Kidney tubule cell (primary cell): ENCODE measurements at regions not wholly inside any gene's neighbourhood (a gene's known extent, or its start where the extent isn't known, plus 50 kb on each side); places are given as distances from the start of the nearest gene placed in this dataset.
"Not testable (repeated sequence)": the region's sequence is repeated elsewhere in the genome, so short reads cannot be mapped to it uniquely, and the experiment has no call there.

Experiments
- DNase-seq: peaks from one replicate; pipeline ENCODE4 v3.0.0-alpha.2; 2018; ENCODE audit warnings: low spot score

DNA sequence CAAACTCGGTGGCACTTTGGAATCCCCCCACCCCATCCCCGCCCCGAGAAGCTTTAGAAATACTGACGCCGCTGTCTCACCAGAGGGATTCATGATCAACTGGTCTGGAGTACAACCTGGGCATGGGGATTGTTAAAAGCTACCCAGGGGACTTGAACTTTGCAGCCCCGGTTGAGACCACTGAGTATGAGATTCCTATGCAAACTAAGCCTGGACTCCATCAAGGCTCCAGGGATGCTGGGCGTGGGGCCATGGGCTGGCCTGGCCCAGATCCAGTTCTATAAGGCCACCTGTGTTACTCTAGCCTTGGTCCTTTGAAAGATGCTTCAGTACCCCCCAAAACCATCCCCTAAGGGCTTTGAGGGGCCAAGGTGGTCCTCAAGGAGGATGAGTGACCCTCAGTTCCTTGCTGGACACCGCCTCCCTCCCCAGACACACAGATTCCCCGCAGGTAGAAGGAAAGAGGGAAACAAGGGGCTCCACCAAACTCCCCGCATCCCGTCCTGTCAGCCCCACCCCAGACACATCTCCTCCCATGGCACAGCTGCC is 68.5 kb downstream of the MRPL36 start:
- DNase-seq, result no peak

DNA sequence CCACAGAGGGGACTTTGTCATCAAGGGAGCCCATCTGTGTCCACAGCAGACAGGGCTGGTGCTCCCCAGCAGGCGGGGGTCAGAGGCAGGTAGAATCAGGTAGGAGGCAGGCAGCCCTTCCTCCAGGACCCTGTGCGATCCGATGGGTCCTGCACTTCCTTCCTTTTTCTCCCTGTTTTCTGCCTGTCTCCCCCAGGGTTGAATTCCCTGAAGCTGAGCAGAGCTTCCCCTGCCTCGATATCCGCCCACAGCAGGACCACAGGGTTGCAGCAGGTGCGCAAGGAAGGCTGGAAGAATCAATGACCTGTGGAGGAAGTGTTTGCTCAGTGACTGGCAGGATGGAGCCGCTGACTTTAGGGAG is 69.2 kb downstream of the MRPL36 start:
- no peak for DNase-seq

DNA sequence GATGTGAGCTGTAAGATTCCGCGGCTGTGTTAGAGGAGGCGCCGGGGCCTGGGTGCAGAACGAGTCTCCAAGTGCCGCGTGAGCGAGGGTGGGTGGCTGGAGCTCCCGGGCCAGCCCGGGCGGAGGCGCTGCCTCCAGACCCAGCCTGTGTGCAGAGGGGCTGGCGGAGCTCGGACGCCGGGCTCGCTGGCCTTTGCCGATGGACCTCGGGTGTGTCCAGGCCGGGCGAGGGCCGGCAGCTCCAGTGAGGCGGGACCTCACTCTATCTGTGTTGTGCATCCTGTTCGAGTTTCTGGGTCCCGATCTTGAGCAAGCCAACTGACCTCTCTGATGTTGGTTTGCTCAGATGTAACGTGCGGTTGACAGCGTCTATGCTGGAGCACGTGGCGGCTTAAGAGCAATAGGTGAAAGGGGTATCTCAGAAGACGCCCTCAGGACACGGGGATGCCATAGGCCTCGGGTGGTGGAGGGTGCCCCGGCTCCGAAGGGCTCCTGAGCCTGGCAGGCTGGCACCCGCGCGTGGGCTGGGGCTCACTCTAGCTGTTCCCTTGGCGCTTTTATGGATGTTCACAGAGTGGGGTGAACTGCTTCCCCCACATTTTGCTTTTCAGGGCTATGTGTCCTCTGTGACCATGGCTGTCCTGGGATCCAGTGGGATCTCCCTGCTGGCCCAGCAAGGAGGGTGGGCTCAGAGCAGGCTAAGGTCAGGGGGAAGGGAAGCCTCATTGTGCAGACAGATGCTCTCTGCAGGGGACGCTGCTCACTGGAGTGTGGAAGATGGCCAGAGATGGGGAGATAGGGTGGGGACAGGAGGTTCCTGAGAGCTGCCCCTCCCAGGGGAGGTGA is 69.8 kb downstream of the MRPL36 start:
- no peak for DNase-seq

DNA sequence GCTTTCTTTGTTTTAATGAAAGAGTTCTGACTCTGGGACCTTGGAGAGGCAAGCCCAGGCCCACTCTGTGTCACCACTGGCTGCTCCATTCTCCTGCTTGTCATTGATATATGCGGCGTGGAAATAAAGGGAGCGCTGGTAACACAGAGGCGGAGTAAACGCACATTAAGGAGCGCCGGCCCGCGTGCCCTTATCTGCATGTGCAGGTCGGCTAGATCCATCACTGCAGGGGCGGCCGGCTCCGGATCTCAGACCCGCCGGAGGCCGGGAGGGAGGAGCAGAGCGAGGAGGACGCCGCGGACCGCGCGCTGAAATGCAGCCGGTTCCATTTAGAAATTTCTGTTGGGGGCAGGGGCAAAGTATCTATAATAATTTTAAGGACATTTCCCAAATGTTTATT is 70.8 kb downstream of the MRPL36 start:
- DNase-seq, result no peak

DNA sequence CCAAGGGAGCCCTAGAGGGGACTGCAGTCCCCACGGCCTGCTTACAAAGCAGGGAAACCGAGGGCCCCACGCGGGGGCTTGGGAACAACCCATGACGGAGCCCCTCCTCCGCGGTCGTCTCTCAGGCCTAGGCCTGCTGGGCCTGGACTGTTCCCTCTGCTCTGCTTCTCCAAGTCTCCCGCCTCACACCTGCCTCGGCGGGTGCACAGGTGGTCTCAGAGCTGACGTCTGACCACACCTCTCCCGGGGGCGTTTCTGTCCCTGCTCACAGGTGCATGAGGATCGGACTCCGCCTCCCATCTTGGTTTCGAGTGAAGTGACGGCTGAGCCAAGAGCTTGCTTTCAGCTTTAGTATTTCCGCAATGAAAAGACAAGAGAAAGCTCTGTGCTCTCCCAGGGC is 72.1 kb downstream of the MRPL36 start:
- DNase-seq, result no peak

DNA sequence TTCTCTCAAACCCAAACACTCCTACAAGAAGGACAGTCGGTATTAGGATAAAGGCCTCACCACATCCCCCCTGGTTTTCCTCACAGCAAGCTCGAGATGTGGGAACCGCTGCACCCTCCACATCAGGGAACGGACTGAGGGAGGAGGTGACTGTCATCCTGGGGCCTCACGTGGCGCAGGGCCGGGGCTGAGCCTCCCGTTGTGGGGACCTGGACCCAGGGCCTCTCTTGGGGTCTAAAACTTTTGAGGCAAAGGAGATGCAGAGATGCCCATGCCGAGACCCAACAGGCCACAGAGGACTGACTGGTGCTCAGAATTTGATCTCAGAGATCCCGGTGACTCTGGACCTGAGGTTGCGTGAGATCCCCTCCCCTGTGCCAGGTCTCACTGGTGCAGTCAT is 72.7 kb downstream of the MRPL36 start:
- DNase-seq, result no peak

DNA sequence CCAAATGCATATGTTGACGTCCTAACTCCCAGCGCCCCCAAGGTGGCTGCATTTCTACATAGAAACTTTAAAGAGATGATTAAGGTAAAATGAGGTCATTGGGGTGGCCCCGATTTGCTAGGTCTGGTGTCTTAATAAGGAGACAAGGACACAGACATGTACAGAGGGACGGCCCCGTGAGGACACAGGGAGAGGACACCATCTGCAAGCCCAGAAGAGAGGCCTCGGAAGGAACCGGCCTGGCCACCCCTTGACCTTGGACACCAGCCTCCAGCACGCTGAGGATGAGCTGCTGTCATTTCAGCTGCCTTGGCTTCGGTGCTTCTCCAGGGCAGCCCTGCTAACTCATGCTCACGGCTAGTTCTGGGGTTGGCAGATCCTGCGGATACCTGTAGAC is 73.2 kb downstream of the MRPL36 start:
- DNase-seq, result no peak

DNA sequence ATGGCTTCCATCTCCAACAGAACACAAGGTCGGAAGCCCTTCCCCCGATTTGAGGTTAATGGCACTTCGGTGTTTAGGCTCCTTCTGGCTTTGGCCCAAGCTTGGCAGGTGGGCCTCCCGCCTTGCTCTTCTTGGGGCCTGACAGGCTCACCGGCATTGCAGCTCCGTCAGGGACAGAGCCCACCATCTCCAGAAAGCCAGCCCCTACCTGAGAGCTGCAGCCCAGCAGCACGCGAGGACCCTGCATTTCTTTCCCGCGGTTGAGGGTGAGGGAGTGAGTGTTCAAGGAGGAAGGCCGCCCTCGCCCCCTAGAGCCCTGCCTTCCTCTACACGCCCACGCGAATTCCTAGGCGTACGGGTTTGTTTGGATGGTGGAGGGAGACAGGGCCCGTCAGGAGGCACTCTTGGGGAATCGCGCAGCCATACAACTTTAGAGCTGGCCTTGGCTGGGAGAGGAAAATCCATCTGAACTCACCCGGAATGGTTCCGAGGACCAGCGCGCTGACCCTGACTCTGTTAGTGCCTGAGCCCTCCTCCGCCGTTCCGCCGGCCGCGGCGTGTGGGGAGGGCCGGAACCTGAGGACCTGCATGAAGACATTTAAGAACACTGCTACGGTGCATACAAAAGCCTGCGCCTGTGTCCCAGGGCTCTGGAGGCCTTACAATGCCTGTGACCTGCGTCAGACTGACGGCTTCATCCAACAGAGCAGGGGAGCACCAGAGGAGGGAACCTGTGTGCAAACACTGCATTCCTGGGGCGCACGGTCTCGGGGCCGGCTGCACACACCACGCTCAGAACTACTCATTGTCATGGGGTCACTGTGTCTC is 73.8 kb downstream of the MRPL36 start:
- DNase-seq, result no peak

DNA sequence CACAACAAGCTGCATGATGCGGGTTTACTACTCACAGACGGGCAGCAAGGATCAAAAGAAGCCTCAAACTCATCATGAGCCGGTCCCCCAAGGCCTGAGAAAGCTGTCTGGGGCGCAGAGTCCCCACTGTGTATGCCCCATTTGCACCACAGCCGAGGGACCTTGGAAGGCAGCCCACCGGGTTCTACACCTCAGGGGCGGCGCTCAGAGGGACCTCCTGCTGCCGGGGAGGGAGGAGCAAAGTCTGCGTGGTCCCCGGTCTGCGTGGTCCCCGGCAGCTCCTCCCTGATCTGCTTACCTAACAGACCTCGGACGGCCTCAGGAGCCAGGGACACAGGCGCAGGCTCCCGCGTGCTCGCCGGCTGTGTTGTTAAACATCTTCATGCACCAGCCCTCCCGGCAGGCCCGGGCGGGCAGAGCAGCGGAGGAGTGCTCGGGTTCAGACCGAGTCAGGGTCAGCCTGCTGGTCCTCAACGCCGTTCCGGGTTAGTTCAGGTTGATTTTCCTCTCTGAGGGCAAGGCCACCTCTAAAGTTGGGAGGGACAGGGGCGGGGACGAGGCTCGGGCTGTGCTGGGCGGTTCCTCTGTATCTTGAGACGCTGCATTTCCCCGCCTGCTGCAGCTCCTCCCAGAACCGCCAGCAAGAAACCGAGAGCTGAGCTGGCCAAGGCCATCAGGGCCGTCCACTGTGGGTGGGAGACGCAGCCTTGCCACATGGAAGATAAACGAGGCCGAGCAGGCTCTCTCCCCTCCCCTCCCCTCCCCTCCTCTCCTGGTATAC is 74.6 kb downstream of the MRPL36 start:
- DNase-seq, result no peak

DNA sequence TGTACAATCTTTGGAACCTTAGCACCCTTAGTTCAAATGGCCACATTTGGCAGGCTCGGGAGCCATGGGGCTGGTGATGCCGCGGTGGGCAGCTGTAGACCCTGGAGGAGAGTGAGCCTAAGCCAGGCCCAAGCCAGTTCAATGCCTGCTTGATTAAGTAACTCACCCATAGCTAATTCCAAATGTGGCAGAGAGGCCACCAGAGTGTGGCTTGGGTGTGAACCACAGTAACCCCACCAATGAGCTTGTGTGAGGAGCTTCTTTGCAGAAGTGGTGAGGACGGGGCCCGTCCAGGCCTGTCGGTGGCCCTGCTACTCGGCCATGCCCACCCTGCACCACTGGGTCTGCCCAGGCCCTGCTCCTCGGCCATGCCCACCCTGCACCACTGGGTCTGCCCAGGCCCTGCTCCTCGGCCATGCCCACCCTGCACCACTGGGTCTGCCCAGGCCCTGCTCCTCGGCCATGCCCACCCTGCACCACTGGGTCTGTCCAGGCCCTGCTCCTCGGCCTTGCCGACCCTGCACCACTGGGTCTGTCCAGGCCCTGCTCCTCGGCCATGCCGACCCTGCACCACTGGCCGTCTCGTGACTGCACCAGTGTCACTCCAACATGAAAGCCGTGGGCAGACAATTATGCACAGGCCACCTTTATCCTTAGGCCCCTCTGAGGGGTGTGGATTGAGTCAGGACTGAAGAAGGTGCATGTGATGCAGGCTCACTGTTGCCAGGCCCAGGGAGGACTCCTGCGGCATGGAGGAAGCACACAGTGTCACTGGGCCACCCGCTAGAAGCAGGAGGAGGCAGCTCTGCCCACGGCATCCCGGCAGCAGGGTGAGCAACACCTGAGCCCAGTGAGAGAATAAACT is 75.4 kb downstream of the MRPL36 start:
- DNase-seq, result no peak

DNA sequence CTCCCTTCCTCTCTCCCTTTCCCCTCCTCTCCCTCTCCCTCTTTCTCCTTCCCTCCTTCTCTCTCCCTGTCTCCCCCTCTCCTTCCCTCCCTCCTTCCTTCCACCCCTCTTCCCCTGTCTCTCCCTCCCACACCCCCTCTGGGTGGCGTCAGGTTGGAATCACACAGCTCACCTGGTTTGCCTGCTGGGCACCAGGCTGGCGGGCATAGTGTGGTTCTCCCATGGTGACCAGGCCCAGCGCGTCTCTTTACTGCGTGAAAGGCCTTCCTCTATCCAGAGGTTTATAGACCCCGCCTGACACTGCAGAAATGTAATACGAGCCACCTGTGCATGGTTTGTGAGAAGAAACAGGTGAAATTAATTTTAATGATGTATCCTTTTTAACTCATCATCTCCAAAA is 76.2 kb downstream of the MRPL36 start:
- no peak for DNase-seq

DNA sequence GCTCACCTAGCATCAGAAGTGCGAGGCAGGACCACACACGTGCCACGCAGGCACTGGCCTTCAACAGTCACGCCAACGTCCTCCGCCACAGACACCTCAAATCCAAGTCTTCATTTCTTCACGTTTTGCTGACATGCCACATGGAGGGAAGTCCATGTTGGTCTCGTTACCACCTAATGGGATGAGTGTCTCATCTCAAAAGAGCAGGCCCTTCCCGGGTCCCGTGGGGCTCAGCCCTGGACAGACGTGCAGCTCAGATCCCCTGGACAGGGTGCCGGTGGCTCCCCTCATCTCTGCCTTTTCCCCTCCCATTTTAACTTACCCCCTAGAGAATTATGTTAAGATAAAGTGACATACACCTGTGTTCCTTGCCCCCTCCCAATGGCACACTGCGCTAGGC is 76.8 kb downstream of the MRPL36 start:
- DNase-seq, result no peak

DNA sequence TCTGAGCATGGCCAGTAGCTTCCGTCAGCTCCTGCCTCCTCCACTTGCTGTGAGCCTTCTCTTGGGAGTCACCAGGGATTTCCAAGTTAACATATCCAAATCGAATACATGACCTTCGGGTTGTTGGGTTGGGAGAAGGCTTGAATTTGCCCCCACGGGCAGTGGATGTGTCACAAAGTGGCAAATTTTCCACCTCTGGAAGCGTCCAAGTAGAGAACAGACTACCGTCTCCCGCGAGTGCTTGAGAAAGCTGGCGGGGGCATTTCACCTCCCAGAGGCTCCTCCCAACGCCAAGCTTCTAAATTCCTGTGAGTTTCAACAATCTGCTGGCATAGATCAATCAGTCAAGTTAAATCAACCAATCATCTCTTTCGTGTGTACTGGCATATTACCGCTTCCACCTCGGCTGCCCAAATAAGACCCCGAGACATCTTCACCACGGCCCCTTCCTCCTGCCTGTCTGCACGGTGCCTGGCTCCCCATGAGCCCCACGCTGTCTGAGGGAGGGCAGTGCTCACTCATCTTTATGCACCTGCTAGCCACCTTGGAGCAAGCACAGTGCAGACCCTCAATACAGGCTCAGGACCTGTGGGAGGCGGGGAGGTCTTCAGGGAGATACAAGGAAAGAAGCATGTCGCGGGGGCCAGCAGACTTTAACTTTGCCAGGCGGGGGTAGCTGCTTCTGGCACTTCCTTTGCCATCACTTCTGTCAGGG is 79.1 kb downstream of the MRPL36 start:
- no peak for DNase-seq

DNA sequence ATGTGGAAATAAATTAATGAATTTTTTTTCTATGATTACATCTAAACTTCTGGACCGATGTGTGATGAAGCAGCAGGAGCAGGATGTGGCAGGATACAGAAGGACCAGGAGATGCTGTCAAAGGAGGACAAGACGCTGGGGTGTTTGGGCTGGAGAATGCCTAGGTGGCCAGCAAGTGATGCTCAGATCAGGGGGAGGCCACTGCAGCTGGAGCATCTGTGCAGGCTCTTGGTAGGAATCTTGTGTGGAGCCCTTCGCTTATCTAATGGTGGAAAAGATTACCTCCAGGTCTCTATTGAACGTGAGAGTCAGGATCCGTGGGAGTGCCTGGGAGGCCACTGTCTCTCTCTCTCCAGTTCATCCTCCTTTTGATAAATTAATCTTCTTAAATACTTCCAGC is 79.8 kb downstream of the MRPL36 start:
- no peak for DNase-seq

DNA sequence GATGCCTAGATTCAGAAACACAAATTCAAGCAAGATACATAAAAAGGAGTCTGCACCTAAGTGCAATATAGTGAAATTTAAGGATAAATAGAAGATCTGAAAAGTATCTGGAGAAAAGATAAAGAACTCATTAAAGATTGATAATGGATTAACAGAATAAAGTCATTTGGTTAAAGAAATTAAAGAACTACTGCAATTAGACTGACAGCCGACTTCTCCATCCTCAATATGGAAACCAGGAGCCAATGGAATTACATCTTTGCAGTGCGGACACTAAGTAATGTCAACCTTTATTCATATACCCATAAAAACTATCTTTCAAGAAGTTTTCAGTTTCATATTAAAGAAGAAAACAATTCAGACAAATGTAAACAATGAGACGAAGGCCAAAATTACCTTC is 81.0 kb downstream of the MRPL36 start:
- no peak for DNase-seq

DNA sequence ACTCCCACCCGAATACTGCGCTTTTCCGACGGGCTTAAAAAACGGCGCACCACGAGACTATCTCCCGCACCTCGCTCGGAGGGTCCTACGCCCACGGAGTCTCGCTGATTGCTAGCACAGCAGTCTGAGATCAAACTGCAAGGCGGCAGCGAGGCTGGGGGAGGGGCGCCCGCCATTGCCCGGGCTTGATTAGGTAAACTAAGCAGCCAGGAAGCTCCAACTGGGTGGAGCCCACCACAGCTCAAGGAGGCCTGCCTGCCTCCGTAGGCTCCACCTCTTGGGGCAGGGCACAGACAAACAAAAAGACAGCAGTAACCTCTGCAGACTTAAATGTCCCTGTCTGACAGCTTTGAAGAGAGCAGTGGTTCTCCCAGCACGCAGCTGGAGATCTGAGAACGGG is 89.5 kb downstream of the MRPL36 start:
- DNase-seq, result not testable (repeated sequence)

DNA sequence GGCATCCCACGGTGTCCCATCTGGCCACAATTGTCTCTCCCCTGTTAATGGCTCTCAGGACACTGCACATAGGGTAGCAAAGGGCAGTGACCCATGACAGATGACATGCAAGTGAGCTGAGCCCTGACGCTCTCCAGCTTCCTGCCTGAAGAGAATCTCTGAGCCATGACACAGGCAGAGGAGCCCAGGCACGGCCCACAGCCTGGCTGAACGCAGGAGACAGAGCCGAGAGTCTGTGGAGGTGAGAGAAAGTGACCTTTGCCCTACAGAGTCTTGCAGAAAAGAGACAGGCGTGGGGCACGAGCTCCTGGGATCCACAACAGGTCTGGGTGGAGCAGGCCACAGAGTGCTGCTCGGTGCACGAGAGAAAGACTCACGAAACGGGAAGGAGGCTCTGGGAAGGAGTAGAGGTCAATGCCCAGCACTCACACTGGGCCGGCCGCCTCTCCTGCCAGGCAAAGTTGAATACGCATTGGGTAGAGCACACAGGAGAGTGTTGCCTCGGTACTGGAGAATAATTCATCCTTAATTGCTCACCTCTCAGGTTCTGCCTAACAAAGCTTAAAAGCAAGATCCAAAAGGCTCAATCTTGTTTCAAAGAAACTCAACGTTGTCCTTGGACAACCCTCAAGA is 90.3 kb downstream of the MRPL36 start:
- DNase-seq, result peak; percentile 79

DNA sequence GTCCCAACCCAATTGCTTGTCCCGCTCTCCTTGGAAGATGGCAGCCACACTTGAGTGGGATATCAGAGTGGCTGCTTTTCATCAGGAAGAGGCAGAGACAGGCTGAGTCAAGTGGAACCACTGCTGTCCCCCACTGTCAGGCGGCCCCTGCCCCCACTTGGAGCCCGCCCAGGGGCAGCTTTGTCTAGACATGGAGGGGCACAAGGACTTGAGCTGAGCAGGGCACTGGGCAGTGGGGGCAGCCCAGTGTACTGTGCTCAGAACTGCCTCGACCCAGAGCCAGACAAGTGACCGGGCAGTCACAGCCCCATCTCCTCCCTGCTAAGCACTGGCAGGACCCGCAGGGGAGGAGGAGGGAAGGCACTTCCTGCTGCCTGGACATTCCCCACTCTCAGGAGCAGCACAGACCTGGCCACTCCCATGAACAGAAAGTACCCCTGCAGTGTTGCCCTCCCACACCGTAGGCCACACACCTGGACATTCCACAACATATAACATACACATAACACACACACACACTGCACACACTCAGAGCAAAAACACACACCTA is 91.0 kb downstream of the MRPL36 start:
- DNase-seq, result no peak

DNA sequence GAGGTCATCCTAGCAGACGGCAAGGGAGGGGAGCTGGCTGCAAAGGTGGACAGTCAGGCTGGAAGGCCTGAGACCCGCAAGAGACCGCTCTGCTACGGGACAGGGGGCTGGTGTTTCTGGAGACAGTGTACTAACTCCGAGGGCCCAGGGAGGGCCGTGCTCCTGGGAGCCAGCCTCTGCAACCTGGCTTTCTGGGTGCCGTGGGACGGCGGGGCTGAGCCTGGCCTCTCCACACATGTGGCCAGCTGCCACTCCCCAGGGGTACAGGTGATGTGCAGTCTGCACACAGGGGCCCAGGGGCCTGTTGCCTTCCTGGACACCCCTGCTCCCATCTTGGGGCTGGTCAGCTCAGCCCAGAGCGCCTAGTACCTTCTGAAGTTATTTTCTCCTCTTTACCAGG is 92.2 kb downstream of the MRPL36 start:
- DNase-seq, result no peak

DNA sequence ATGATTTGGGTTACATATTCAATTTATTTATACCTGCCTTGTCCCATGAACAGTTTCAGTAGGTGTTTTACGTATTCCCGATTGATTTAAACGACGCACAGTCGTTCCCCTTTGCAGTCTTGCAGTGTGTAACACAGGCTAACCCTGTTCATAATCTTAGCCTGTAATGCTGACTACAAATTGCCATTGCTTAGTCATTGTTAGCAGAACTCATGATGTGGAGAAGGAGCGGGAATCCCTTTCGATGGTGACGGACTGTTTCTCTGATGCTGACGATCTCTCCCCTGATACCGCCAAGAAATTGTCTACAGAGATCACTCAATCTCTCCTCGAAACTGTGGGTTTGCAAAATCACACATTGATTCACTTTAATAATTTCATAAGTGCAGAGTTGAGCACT is 93.2 kb downstream of the MRPL36 start:
- DNase-seq, result no peak
